ENCODE measurements at regions not wholly inside any gene's neighbourhood (a gene's known extent, or its start where the extent isn't known, plus 50 kb on each side); places are given as distances from the start of the nearest gene placed in this dataset.

GRCh38 chr2:397926-398325 is 110.0 kb upstream of the ALKAL2 start:
- no peak for TF ChIP-seq CTCF (IDR thresholded peaks at IDR 0.05; ENCODE audit: control extremely low read depth, extremely low read depth, low read depth, missing control alignments)
- DNase-seq (ENCODE audit: extremely low spot score), result no peak
- POLR2A ChIA-PET, result no interaction called here
- CTCF ChIA-PET, result no interaction called here

GRCh38 chr2:397521-397920 is 109.6 kb upstream of the ALKAL2 start:
- no peak for TF ChIP-seq CTCF (IDR thresholded peaks at IDR 0.05; ENCODE audit: control extremely low read depth, extremely low read depth, low read depth, missing control alignments)
- ChIA-PET POLR2A (no interaction called here), CTCF (no interaction called here)

GRCh38 chr2:396903-397302 is 109.0 kb upstream of the ALKAL2 start:
- CTCF ChIA-PET, result no interaction called here
- no peak for DNase-seq (ENCODE audit: extremely low spot score)
- POLR2A ChIA-PET, result no interaction called here
- no peak for TF ChIP-seq CTCF (IDR thresholded peaks at IDR 0.05; ENCODE audit: control extremely low read depth, extremely low read depth, low read depth, missing control alignments)

More at GRCh38 chr2:397521-397920, 109.6 kb upstream of the ALKAL2 start:
- no peak for DNase-seq (ENCODE audit: extremely low spot score)

GRCh38 chr2:395886-396285 is 108.0 kb upstream of the ALKAL2 start:
- POLR2A ChIA-PET, result no interaction called here
- no peak for TF ChIP-seq CTCF (IDR thresholded peaks at IDR 0.05; ENCODE audit: control extremely low read depth, extremely low read depth, low read depth, missing control alignments)
- DNase-seq (ENCODE audit: extremely low spot score), result no peak
- CTCF ChIA-PET, result no interaction called here

GRCh38 chr2:393711-394696 is 106.1 kb upstream of the ALKAL2 start:
- ChIA-PET CTCF (no interaction called here), POLR2A (no interaction called here)
- TF ChIP-seq CTCF (IDR thresholded peaks at IDR 0.05; ENCODE audit: control extremely low read depth, extremely low read depth, low read depth, missing control alignments), result no peak
- no peak for DNase-seq (ENCODE audit: extremely low spot score)

- no peak for DNase-seq (ENCODE audit: extremely low spot score)
- no peak for TF ChIP-seq CTCF (IDR thresholded peaks at IDR 0.05; ENCODE audit: control extremely low read depth, extremely low read depth, low read depth, missing control alignments)
- ChIA-PET CTCF (no interaction called here), POLR2A (no interaction called here)
Measured at GRCh38 chr2:392926-393280, 105.0 kb upstream of the ALKAL2 start.
